Vagina (tissue), 2 donors: ENCODE measurements at regions not wholly inside any gene's neighbourhood (a gene's known extent, or its start where the extent isn't known, plus 50 kb on each side); places are given as distances from the start of the nearest gene placed in this dataset.

Source experiments
- DNase-seq, 2 donors: peaks; one replicate each; pipeline ENCODE4 v3.0.0-alpha.2; 2017; ENCODE audit errors: extremely low spot score in 2 of 2
- H3K27ac ChIP-seq: fragments of 200-600 bp; sonication (generic); one replicate; pipeline ENCODE4 v1.5.1; 2019
- H3K27me3 ChIP-seq: fragments of 200-600 bp; sonication (generic); one replicate; pipeline ENCODE4 v1.5.1; 2019
- H3K36me3 ChIP-seq, 2 donors: fragments of 200-600 bp; sonication (generic); one replicate each; pipeline ENCODE4 v1.5.1; 2017 to 2019
- H3K4me1 ChIP-seq: fragments of 200-600 bp; sonication (generic); one replicate; pipeline ENCODE4 v1.5.1; 2019
- H3K4me3 ChIP-seq, 2 donors: fragments of 200-600 bp; sonication (generic); 1 replicate in 1 of 2; 2 replicates in 1 of 2; pipeline ENCODE4 v1.5.1; 2016 to 2019
- H3K9me3 ChIP-seq: fragments of 200-600 bp; sonication (generic); one replicate; pipeline ENCODE4 v1.5.1; 2019
- CTCF ChIP-seq, 3 experiments: fragments of 450-650 bp in 2 of 3; fragments of 200-600 bp in 1 of 3; sonication (generic) in 1 of 3; IDR thresholded peaks; one replicate each; pipeline ENCODE4 v1.5.1; 2017 to 2019; ENCODE audit warnings: antibody characterized with exemption in 3 of 3, mild to moderate bottlenecking in 2 of 3, moderate library complexity in 2 of 3
- POLR2A ChIP-seq, 2 donors: fragments of 450-650 bp; IDR thresholded peaks; one replicate each; pipeline ENCODE4 v1.6.1; 2017; ENCODE audit warnings: antibody characterized with exemption in 2 of 2, mild to moderate bottlenecking in 2 of 2, moderate library complexity in 2 of 2
- POLR2AphosphoS5 ChIP-seq, 2 donors: sonication (generic); formaldehyde crosslinking; IDR thresholded peaks; one replicate each; pipeline ENCODE4 v1.9.0; 2017; ENCODE audit warnings: antibody characterized with exemption in 2 of 2, mild to moderate bottlenecking in 2 of 2, low read depth in 1 of 2; ENCODE audit not compliant: insufficient read depth in 1 of 2
- intact Hi-C: fragments of 100-400 bp; cut with DNase I; formaldehyde crosslinking; loops from one replicate; pipeline ENCODE4 v1.15.1; 2023

GRCh38 chr16:22664561-22664997, 149.4 kb upstream of the HS3ST2 start:
- H3K9me3 ChIP-seq, result no peaks in the 10 kb centered on the region
- no peak overlapping the region for H3K27ac ChIP-seq
- H3K27me3 ChIP-seq, result no peaks in the 10 kb centered on the region
- peak in 1 of 2 donors; percentile 85 for DNase-seq
- no peak for TF ChIP-seq POLR2A (IDR thresholded peaks at IDR 0.05)
- no peak for TF ChIP-seq CTCF (IDR thresholded peaks at IDR 0.05)
- no peak for TF ChIP-seq POLR2AphosphoS5 (IDR thresholded peaks at IDR 0.05; ENCODE audit: insufficient read depth in 1 of 2, low read depth in 1 of 2)
- intact Hi-C loops, result no loop called here
- H3K4me1 ChIP-seq, result no peaks in the 10 kb centered on the region
- no peaks in the 10 kb centered on the region for H3K36me3 ChIP-seq
- no peak overlapping the region for H3K4me3 ChIP-seq

DNA sequence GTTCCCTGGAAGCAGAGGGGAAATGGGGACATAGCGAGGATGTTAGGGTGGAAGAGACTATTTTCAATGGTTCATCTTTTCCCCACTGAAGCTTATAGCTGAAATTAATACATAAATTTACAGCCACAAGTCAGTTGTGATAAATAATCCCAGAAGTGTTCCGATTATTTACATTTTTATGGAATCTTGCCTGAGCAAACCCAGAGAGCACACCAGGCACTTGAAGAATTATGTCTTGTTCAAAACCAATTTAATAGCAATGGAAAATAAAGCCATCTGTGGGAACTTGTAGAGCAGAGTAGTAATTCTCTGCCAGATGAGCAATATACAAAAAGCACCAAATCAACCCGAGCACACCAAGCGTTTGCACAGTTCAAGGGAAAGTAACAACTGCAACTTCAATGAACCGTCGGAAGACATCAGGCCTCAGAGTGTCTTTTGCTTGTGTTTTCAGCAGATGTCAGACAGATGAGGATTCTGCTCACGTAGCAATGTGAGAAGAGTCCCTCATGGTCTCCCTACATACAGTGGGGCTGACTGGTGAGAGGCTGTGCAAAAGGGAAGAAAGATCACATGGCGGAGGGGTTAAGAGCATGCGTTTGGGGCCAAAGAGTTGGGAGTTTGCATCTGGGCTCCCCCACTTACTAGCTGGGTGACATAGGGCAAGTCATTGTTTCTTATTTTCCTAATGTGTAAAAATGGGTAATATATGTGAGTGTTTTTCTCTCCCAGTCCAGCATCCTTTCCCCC, 148.7 kb upstream of the HS3ST2 start:
- H3K4me1 ChIP-seq, result no peaks in the 10 kb centered on the region
- peak in 1 of 2 donors; percentile 49 for DNase-seq
- no peak overlapping the region for H3K27ac ChIP-seq
- intact Hi-C loops, result no loop called here
- H3K9me3 ChIP-seq, result no peaks in the 10 kb centered on the region
- no peaks in the 10 kb centered on the region for H3K36me3 ChIP-seq
- no peaks in the 10 kb centered on the region for H3K27me3 ChIP-seq
- TF ChIP-seq CTCF (IDR thresholded peaks at IDR 0.05) (no peak), POLR2A (IDR thresholded peaks at IDR 0.05) (no peak), POLR2AphosphoS5 (IDR thresholded peaks at IDR 0.05; ENCODE audit: insufficient read depth in 1 of 2, low read depth in 1 of 2) (no peak)
- no peak overlapping the region for H3K4me3 ChIP-seq

DNA sequence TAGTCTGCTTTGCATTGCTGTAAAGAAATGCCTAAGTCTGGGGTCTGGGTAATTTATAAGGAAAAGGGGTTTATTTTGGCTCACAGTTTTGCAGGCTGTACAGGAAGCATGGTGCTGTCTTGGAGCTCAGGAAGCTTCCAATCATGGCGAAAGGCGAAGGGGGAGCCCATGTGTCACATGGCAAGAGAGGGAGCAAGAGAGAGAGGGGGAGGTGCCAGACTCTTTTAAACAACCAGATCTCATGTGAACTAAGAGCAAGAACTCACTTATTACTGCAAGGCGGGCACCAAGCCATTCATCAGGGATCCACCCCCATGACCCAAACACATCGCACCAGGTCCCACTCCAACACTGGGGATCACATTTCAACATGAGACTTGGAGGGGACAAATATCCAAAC, 148.2 kb upstream of the HS3ST2 start:
- Histone ChIP-seq H3K4me3 (no peak overlapping the region), H3K27ac (no peak overlapping the region), H3K27me3 (no peaks in the 10 kb centered on the region), H3K4me1 (no peaks in the 10 kb centered on the region), H3K9me3 (no peaks in the 10 kb centered on the region), H3K36me3 (no peaks in the 10 kb centered on the region)
- no peak for DNase-seq
- TF ChIP-seq CTCF (IDR thresholded peaks at IDR 0.05) (no peak), POLR2AphosphoS5 (IDR thresholded peaks at IDR 0.05; ENCODE audit: insufficient read depth in 1 of 2, low read depth in 1 of 2) (no peak), POLR2A (IDR thresholded peaks at IDR 0.05) (no peak)
- intact Hi-C loops, result no loop called here

DNA sequence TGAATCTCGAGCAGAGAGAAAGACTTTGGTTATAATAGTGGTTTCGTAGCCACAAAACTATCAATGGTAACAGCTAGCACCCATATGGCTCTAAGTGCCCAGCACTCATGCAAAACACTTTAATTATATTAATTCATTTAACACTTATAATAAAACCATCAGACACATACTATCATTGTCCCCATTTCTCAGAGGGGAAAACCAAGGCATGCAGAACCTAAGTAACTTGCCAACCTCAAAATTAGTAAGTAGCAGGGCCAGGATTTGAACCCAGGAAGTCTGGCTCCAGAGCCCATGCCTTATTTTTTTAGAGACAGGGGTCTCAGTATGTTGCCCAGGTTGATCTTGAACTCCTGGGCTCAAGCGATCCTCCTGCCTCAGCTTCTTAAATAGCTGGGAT, 145.6 kb upstream of the HS3ST2 start:
- intact Hi-C loops, result no loop called here

More for the DNA sequence above, 145.6 kb upstream of the HS3ST2 start:
- Histone ChIP-seq H3K27ac (no peak overlapping the region), H3K4me3 (no peak overlapping the region), H3K27me3 (no peaks in the 10 kb centered on the region), H3K4me1 (no peaks in the 10 kb centered on the region), H3K36me3 (no peaks in the 10 kb centered on the region), H3K9me3 (no peaks in the 10 kb centered on the region)
- TF ChIP-seq POLR2A (IDR thresholded peaks at IDR 0.05) (no peak), POLR2AphosphoS5 (IDR thresholded peaks at IDR 0.05; ENCODE audit: insufficient read depth in 1 of 2, low read depth in 1 of 2) (no peak), CTCF (IDR thresholded peaks at IDR 0.05) (no peak)
- no peak for DNase-seq
